Uterus (tissue), 3 donors: ENCODE measurements at regions not wholly inside any gene's neighbourhood (a gene's known extent, or its start where the extent isn't known, plus 50 kb on each side); places are given as distances from the start of the nearest gene placed in this dataset.

ENCODE experiments used
- DNase-seq, 2 donors: peaks; one replicate each; pipeline ENCODE4 v3.0.0-alpha.2; 2019 to 2020
- H3K27ac ChIP-seq, 2 donors: fragments of 200-600 bp; sonication (generic); 1 replicate in 1 of 2; 2 replicates in 1 of 2; pipeline ENCODE4 v1.5.1; 2016 to 2018
- H3K27me3 ChIP-seq, 2 donors: fragments of 200-600 bp; sonication (generic); one replicate each; pipeline ENCODE4 v1.5.1; 2018 to 2019; ENCODE audit warnings: control low read depth in 1 of 2
- H3K36me3 ChIP-seq, 2 donors: fragments of 200-600 bp; sonication (generic); one replicate each; pipeline ENCODE4 v1.5.1; 2019; ENCODE audit warnings: control low read depth in 1 of 2
- H3K4me1 ChIP-seq, 2 donors: fragments of 200-600 bp; sonication (generic); one replicate each; pipeline ENCODE4 v1.5.1; 2018 to 2019; ENCODE audit warnings: control low read depth in 1 of 2
- H3K4me3 ChIP-seq, 2 donors: fragments of 200-600 bp; sonication (generic); 1 replicate in 1 of 2; 2 replicates in 1 of 2; pipeline ENCODE4 v1.5.1; 2018 to 2019; ENCODE audit warnings: mild to moderate bottlenecking in 1 of 2
- H3K9me3 ChIP-seq, 2 donors: fragments of 200-600 bp; sonication (generic); one replicate each; pipeline ENCODE4 v1.5.1; 2019; ENCODE audit warnings: control low read depth in 1 of 2
- CTCF ChIP-seq, 4 experiments: fragments of 200-600 bp in 2 of 4; fragments of 450-650 bp in 2 of 4; sonication (generic) in 2 of 4; IDR thresholded peaks; one replicate each; pipeline ENCODE4 v1.5.1; 2016 to 2019; ENCODE audit warnings: antibody characterized with exemption in 4 of 4, mild to moderate bottlenecking in 2 of 4, moderate library complexity in 1 of 4
- POLR2A ChIP-seq, 2 donors: fragments of 450-650 bp; IDR thresholded peaks; one replicate each; pipeline ENCODE4 v1.6.1; 2016; ENCODE audit warnings: antibody characterized with exemption in 2 of 2, mild to moderate bottlenecking in 1 of 2, moderate library complexity in 1 of 2
- intact Hi-C: fragments of 100-400 bp; cut with DNase I; formaldehyde crosslinking; loops from one replicate; pipeline ENCODE4 v1.15.1; 2023; ENCODE audit warnings: low total_unique reads
- donor health status: DM: yes; HTN: yes; CAD: no.

GRCh38 chr6:22747571-22747970 is 178.2 kb downstream of the HDGFL1 start:
- Histone ChIP-seq H3K4me3 (no peak overlapping the region), H3K27me3 (no peaks in the 10 kb centered on the region), H3K4me1 (no peaks in the 10 kb centered on the region), H3K9me3 (no peaks in the 10 kb centered on the region), H3K27ac (no peak overlapping the region), H3K36me3 (no peaks in the 10 kb centered on the region)
- DNase-seq: no peak
- TF ChIP-seq POLR2A (IDR thresholded peaks at IDR 0.05) (no peak), CTCF (IDR thresholded peaks at IDR 0.05) (no peak)
- intact Hi-C loops: no loop called here

- Histone ChIP-seq H3K9me3 (no peaks in the 10 kb centered on the region), H3K27ac (no peak overlapping the region), H3K27me3 (no peaks in the 10 kb centered on the region), H3K4me1 (no peaks in the 10 kb centered on the region), H3K36me3 (no peaks in the 10 kb centered on the region), H3K4me3 (no peak overlapping the region)
- intact Hi-C loops: no loop called here
- no peak for DNase-seq
- TF ChIP-seq CTCF (IDR thresholded peaks at IDR 0.05) (no peak), POLR2A (IDR thresholded peaks at IDR 0.05) (no peak)
These were observed 179.3 kb downstream of the HDGFL1 start for GRCh38 chr6:22748681-22749080.

- TF ChIP-seq POLR2A (IDR thresholded peaks at IDR 0.05): no peak
- no peak for TF ChIP-seq CTCF (IDR thresholded peaks at IDR 0.05)
- Histone ChIP-seq H3K4me1 (no peaks in the 10 kb centered on the region), H3K36me3 (no peaks in the 10 kb centered on the region), H3K9me3 (no peaks in the 10 kb centered on the region), H3K27me3 (no peaks in the 10 kb centered on the region), H3K27ac (no peak overlapping the region), H3K4me3 (no peak overlapping the region)
- intact Hi-C loops: no loop called here
- DNase-seq: no peak
These were observed 180.3 kb downstream of the HDGFL1 start for GRCh38 chr6:22749696-22750095.

- no peaks in the 10 kb centered on the region for H3K4me1 ChIP-seq
- H3K36me3 ChIP-seq: no peaks in the 10 kb centered on the region
- no peak overlapping the region for H3K27ac ChIP-seq
- H3K27me3 ChIP-seq: no peaks in the 10 kb centered on the region
- no peaks in the 10 kb centered on the region for H3K9me3 ChIP-seq
- no peak overlapping the region for H3K4me3 ChIP-seq
- intact Hi-C loops: no loop called here
- no peak for TF ChIP-seq CTCF (IDR thresholded peaks at IDR 0.05)
- TF ChIP-seq POLR2A (IDR thresholded peaks at IDR 0.05): no peak
- DNase-seq: no peak
These were observed 181.9 kb downstream of the HDGFL1 start for GRCh38 chr6:22751223-22751622.

- no peaks in the 10 kb centered on the region for H3K9me3 ChIP-seq
- H3K27ac ChIP-seq: no peak overlapping the region
- intact Hi-C loops: no loop called here
- no peak for TF ChIP-seq CTCF (IDR thresholded peaks at IDR 0.05)
- no peak for TF ChIP-seq POLR2A (IDR thresholded peaks at IDR 0.05)
- H3K4me1 ChIP-seq: no peaks in the 10 kb centered on the region
- no peak for DNase-seq
- H3K27me3 ChIP-seq: no peaks in the 10 kb centered on the region
- no peak overlapping the region for H3K4me3 ChIP-seq
- no peaks in the 10 kb centered on the region for H3K36me3 ChIP-seq
These were observed 183.2 kb downstream of the HDGFL1 start for GRCh38 chr6:22752522-22752921.
